K562 (cell line): ENCODE measurements at regions not wholly inside any gene's neighbourhood (a gene's known extent, or its start where the extent isn't known, plus 50 kb on each side); places are given as distances from the start of the nearest gene placed in this dataset.
A peak's percentile ranks its signal among the peaks of the same experiment; 100 is the strongest.
"Not testable (repeated sequence)": the region's sequence is repeated elsewhere in the genome, so short reads cannot be mapped to it uniquely, and the experiment has no call there.

Source experiments
- ATAC-seq: fragments of 200-7000 bp; cut with Tn5 transposase; 3 replicates; pipeline ENCODE4 v1.9.1; 2020; ENCODE audit warnings: moderate library complexity
- BruUV-seq: library from RNA; stranded (reverse); fragments of 400-500 nt; replicated peaks from 2 replicates; lab custom pipeline; 2021; lab: Mats Ljungman, UMichigan
- CTCF ChIA-PET: fragments of 300-600 bp; formaldehyde crosslinking; extraction: SDS; loops from one replicate; lab custom pipeline; 2021; ENCODE audit warnings: low intra/inter-chr PET ratio; lab: Yijun Ruan, JAX
- POLR2A ChIA-PET: fragments of 300-600, 350-650 bp; sonication (Branson Sonifier 250); formaldehyde crosslinking; extraction: SDS; loops from one replicate; lab custom pipeline; 2021; ENCODE audit warnings: antibody characterized with exemption, inconsistent platforms; lab: Yijun Ruan, JAX
- DNase-seq, 4 experiments: peaks; one replicate each; pipeline versions ENCODE4 v3.0.0 to v3.0.0-alpha.2; 2011 to 2018; ENCODE audit warnings: low spot score in 3 of 4, mixed read lengths in 3 of 4; ENCODE audit errors: extremely low read depth in 1 of 4
- FAIRE-seq: peaks from 2 replicates; lab custom pipeline; 2011; peaks lifted over from hg19 to GRCh38; lab: Jason Lieb, UNC
- H2AFZ ChIP-seq: 2 replicates; pipeline ENCODE4 v1.6.0; 2011; ENCODE audit warnings: low read depth, low read length, control low read depth, inconsistent platforms
- H3K27ac ChIP-seq: fragments of 200-600 bp; 3 replicates; pipeline ENCODE4 v1.8.0; 2011; ENCODE audit warnings: low read depth, mild to moderate bottlenecking, control low read depth, inconsistent platforms, low read length, moderate library complexity, mixed read lengths; ENCODE audit errors: extremely low read depth
- H3K27me3 ChIP-seq, 2 experiments: fragments of 300-600 bp in 1 of 2; 2 replicates in 1 of 2; 3 replicates in 1 of 2; pipeline versions ENCODE4 v1.6.0 to v1.8.0; 2011; ENCODE audit warnings: inconsistent platforms in 2 of 2, low read length in 2 of 2, mild to moderate bottlenecking in 1 of 2, mixed read lengths in 1 of 2, moderate library complexity in 1 of 2; ENCODE audit not compliant: control insufficient read depth in 2 of 2, insufficient read depth in 2 of 2
- H3K36me3 ChIP-seq: fragments of 300-600 bp; 3 replicates; pipeline ENCODE4 v1.8.0; 2011; ENCODE audit warnings: mild to moderate bottlenecking, low read length, inconsistent platforms; ENCODE audit not compliant: control insufficient read depth, insufficient read depth
- H3K4me1 ChIP-seq, 2 experiments: fragments of 200-600 bp in 1 of 2; replicated peaks in 1 of 2; 2 replicates in 1 of 2; 3 replicates in 1 of 2; pipeline versions ENCODE4 v1.5.1 to v1.8.0; 2011; ENCODE audit warnings: inconsistent platforms in 2 of 2, low read length in 2 of 2, mild to moderate bottlenecking in 1 of 2, mixed read lengths in 1 of 2, moderate library complexity in 1 of 2; ENCODE audit not compliant: control insufficient read depth in 2 of 2, insufficient read depth in 2 of 2
- H3K4me2 ChIP-seq: 2 replicates; pipeline ENCODE4 v1.6.1; 2011; ENCODE audit warnings: low read length, control low read depth, inconsistent platforms, mixed read lengths; ENCODE audit not compliant: insufficient read depth
- H3K4me3 ChIP-seq: fragments of 200-600 bp; sonication (generic), shearing (Covaris generic); 2 replicates; pipeline ENCODE4 v1.5.1; 2016; ENCODE audit warnings: control low read depth, inconsistent platforms
- H3K79me2 ChIP-seq: fragments of 200-600 bp; 3 replicates; pipeline ENCODE4 v1.8.0; 2011; ENCODE audit warnings: low read length, inconsistent platforms; ENCODE audit not compliant: control insufficient read depth, insufficient read depth
- H3K9ac ChIP-seq, 2 experiments: 2 replicates each; pipeline versions ENCODE4 v1.6.0 to v1.6.1; 2011; ENCODE audit warnings: low read depth in 2 of 2, low read length in 2 of 2, control low read depth in 1 of 2, inconsistent platforms in 1 of 2, mild to moderate bottlenecking in 1 of 2, mixed read lengths in 1 of 2; ENCODE audit not compliant: insufficient read depth in 1 of 2
- H3K9me1 ChIP-seq: one replicate; pipeline ENCODE4 v1.6.0; 2011; ENCODE audit warnings: inconsistent platforms, mild to moderate bottlenecking, low read length, moderate library complexity; ENCODE audit not compliant: control insufficient read depth, insufficient read depth
- H3K9me3 ChIP-seq: replicated peaks from 2 replicates; pipeline ENCODE4 v1.5.1; 2011; ENCODE audit warnings: low read depth, low read length, inconsistent platforms; ENCODE audit not compliant: control insufficient read depth, insufficient read depth
- H4K20me1 ChIP-seq: replicated peaks from 2 replicates; pipeline ENCODE4 v1.6.1; 2011; ENCODE audit warnings: low read length, inconsistent platforms, mixed read lengths; ENCODE audit not compliant: control insufficient read depth, insufficient read depth
- ARID4B ChIP-seq: sonication (generic); formaldehyde crosslinking; IDR thresholded peaks from 2 replicates; pipeline ENCODE4 v1.8.0; 2022; ENCODE audit warnings: mild to moderate bottlenecking, missing genetic modification reagents
- ATF7 ChIP-seq: fragments of 450-650 bp; IDR thresholded peaks from 2 replicates; pipeline ENCODE4 v1.7.1; 2014; ENCODE audit warnings: mild to moderate bottlenecking, moderate library complexity
- C11orf30 ChIP-seq: fragments of 450-650 bp; IDR thresholded peaks from 2 replicates; pipeline ENCODE4 v1.6.1; 2016; ENCODE audit warnings: low read depth, mild to moderate bottlenecking
- CCAR2 ChIP-seq: fragments of 200-400 bp; formaldehyde crosslinking; IDR thresholded peaks from 2 replicates; pipeline ENCODE4 v1.6.1; 2017; ENCODE audit warnings: mild to moderate bottlenecking, low read depth, low read length
- MAFG ChIP-seq: fragments of 450-650 bp; conservative IDR thresholded peaks from 2 replicates; pipeline ENCODE4 v1.6.1; 2016; ENCODE audit warnings: missing genetic modification characterization, missing compliant biosample characterization
- ZFP36 ChIP-seq: fragments of 150-350 bp; IDR thresholded peaks from 2 replicates; pipeline ENCODE4 v1.6.1; 2018; ENCODE audit warnings: low read length, low read depth; ENCODE audit not compliant: partially characterized antibody
- ZNF217 ChIP-seq: sonication (generic); formaldehyde crosslinking; IDR thresholded peaks from 2 replicates; pipeline ENCODE4 v1.8.0; 2022; ENCODE audit warnings: mild to moderate bottlenecking, missing genetic modification reagents
- WGBS: fragments of 100-300 bp; shearing (Covaris generic); methylation state at CpG from one replicate; pipeline ENCODE4 v1.1.6; 2016; ENCODE audit warnings: low coverage, mixed read lengths; ENCODE audit not compliant: insufficient coverage; ENCODE audit errors: missing lambda C conversion rate; 5-methylcytosine and 5-hydroxymethylcytosine counted together
- in situ Hi-C: fragments of 300-500 bp; cut with MboI; formaldehyde crosslinking; loops from 4 replicates; pipeline ENCODE4 v1.15.0; 2018; ENCODE audit warnings: inconsistent platforms, mixed read lengths
- intact Hi-C: fragments of 100-400 bp; cut with micrococcal nuclease; formaldehyde crosslinking; loops from 2 replicates; pipeline ENCODE4 v1.14.2; 2022

DNA sequence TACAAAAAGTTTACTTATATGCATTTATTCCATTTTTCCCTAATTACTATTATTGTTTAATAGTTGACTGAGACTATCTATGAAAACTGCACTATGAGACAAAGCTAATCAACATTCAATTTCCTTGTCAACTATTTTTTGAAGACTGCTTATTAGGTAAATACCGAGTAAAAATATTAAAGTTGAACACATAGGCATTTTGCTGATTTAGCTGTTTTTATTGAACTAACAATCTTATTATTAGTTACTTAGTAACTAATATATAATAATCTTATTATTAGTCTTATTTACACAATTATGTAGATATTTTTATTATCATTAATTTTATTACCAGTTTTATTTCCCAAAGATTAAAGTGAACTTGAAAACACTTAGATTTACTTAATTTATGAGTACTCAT, 728.8 kb downstream of the TENT5A start (continued):
- TF ChIP-seq ARID4B (CRISPR knock-in tag) (no peak), ZNF217 (CRISPR knock-in tag) (no peak), MAFG (peak; percentile 56), C11orf30 (peak; percentile 68), ATF7 (no peak)

DNA sequence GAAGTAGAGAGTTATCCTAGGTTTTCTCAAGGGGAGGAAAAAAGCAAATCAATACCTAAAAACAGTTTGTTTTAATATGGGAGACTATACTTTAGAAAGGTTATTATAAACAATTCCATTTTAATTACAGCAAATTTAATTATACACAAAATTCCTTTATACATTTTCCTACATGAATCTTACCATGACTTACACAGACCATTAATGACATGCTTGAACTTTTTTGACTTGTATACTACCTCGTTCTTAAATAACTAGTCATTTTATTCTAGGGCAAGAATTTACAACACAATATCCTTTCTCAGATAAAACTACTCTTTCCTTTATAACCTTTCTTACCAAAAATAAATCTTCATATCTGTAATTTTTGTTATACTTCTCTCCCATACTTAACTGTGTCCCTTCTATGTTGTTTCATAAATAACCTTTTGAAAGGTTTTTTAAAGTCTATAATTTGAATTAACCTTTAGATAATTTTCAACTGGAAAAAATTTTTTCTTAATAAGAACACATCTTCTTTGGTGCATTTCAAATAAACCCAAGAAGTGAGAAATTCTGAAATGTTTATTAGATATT, 729.4 kb downstream of the TENT5A start:
- 0% methylated on average over 1 of the region's 1 CpG for WGBS
- in situ Hi-C loops: no loop called here
- no peak for ATAC-seq

GRCh38 chr6:81017586-81017985, 734.9 kb downstream of the TENT5A start:
- BruUV-seq: not testable (repeated sequence)

More for the DNA sequence above, 729.4 kb downstream of the TENT5A start:
- H3K36me3 ChIP-seq: no peaks in the 10 kb centered on the region
- no peak overlapping the region for H3K4me2 ChIP-seq
- FAIRE-seq: no peak
- CTCF ChIA-PET: interaction anchor here (0.7 kb wide), 1 partner anchor 1042 kb away, joined by 3 read pairs; no protein-coding TSS in a partner anchor
- TF ChIP-seq CCAR2: no peak
- TF ChIP-seq ZFP36: peak; percentile 54
- TF ChIP-seq, all 486 proteins: peak for 1
- Histone ChIP-seq H3K79me2 (no peaks in the 10 kb centered on the region), H3K4me3 (no peak overlapping the region), H3K9ac (no peak overlapping the region), H3K27ac (no peak overlapping the region), H3K9me3 (peaks cover 2% of the 10 kb centered on the region; the same call in 1 of the 2 replicates), H2AFZ (no peak overlapping the region), H4K20me1 (no peaks in the 10 kb centered on the region), H3K4me1 (no peaks in the 10 kb centered on the region), H3K9me1 (no peaks in the 10 kb centered on the region), H3K27me3 (no peaks in the 10 kb centered on the region)
- intact Hi-C loops: no loop called here
- BruUV-seq: no TSS peak
- DNase-seq: peak in 1 of 4 experiments; percentile 0
- POLR2A ChIA-PET: no interaction called here

More at GRCh38 chr6:81017586-81017985, 734.9 kb downstream of the TENT5A start:
- DNase-seq, H3K4me3 ChIP-seq, POLR2A ChIA-PET, H3K9me1 ChIP-seq, FAIRE-seq, H4K20me1 ChIP-seq, H2AFZ ChIP-seq, H3K4me1 ChIP-seq, CTCF ChIA-PET, H3K79me2 ChIP-seq, H3K9me3 ChIP-seq, H3K36me3 ChIP-seq, H3K27me3 ChIP-seq, H3K4me2 ChIP-seq, intact Hi-C loops, H3K9ac ChIP-seq, H3K27ac ChIP-seq, ATAC-seq, in situ Hi-C loops: not testable (repeated sequence)
- 0% methylated on average over 6 of the region's 6 CpGs for WGBS
